Endothelial cell of umbilical vein (primary cell): ENCODE measurements at regions not wholly inside any gene's neighbourhood (a gene's known extent, or its start where the extent isn't known, plus 50 kb on each side); places are given as distances from the start of the nearest gene placed in this dataset.

ENCODE experiments used
- BruUV-seq: library from RNA; stranded (reverse); fragments of 400-500 nt; replicated peaks from 2 replicates; lab custom pipeline; 2021; lab: Mats Ljungman, UMichigan
- CTCF ChIA-PET: fragments of 300-600, 350-600 bp; sonication (Branson Sonifier 250); formaldehyde crosslinking; loops from one replicate; lab custom pipeline; 2021; ENCODE audit warnings: antibody characterized with exemption, inconsistent platforms; lab: Charles Lee
- POLR2A ChIA-PET: fragments of 300-600, 350-600 bp; sonication (Branson Sonifier 250); formaldehyde crosslinking; loops from one replicate; lab custom pipeline; 2021; ENCODE audit warnings: antibody characterized with exemption, inconsistent platforms; lab: Charles Lee
- DNase-seq: peaks from one replicate; pipeline ENCODE4 v3.0.0-alpha.2; 2011; ENCODE audit warnings: low read depth, low spot score
- FAIRE-seq: peaks from 2 replicates; lab custom pipeline; 2011; peaks lifted over from hg19 to GRCh38; lab: Jason Lieb, UNC
- H2AFZ ChIP-seq: 2 replicates; pipeline ENCODE4 v1.6.0; 2012; ENCODE audit warnings: low read depth, low read length, control low read depth, inconsistent platforms
- H3K27ac ChIP-seq: 2 replicates; pipeline ENCODE4 v1.5.1; 2011; ENCODE audit warnings: low read depth, mild to moderate bottlenecking, control low read depth, low read length, moderate library complexity; ENCODE audit not compliant: insufficient read depth
- H3K27me3 ChIP-seq, 2 experiments: 2 replicates each; pipeline versions ENCODE4 v1.6.0 to v1.6.1; 2011; ENCODE audit warnings: low read length in 2 of 2, mixed read lengths in 1 of 2; ENCODE audit not compliant: control insufficient read depth in 2 of 2, insufficient read depth in 2 of 2
- H3K36me3 ChIP-seq, 2 experiments: 2 replicates in 1 of 2; 3 replicates in 1 of 2; pipeline ENCODE4 v1.5.1; 2011; ENCODE audit warnings: low read length in 2 of 2, mild to moderate bottlenecking in 1 of 2, moderate library complexity in 1 of 2; ENCODE audit not compliant: control insufficient read depth in 2 of 2, insufficient read depth in 2 of 2; ENCODE audit errors: extremely low read depth in 1 of 2
- H3K4me1 ChIP-seq: 3 replicates; pipeline ENCODE4 v1.5.1; 2011; ENCODE audit warnings: mild to moderate bottlenecking, low read length; ENCODE audit not compliant: control insufficient read depth, insufficient read depth; ENCODE audit errors: extremely low read depth
- H3K4me2 ChIP-seq: 2 replicates; pipeline ENCODE4 v1.6.1; 2011; ENCODE audit warnings: low read length, control low read depth, mixed read lengths; ENCODE audit not compliant: insufficient read depth
- H3K4me3 ChIP-seq, 3 experiments: fragments of 200-600 bp in 1 of 3; sonication (generic), shearing (Covaris generic) in 1 of 3; replicated peaks in 1 of 3; 2 replicates each; pipeline ENCODE4 v1.5.1; 2011 to 2016; ENCODE audit warnings: control low read depth in 3 of 3, low read length in 3 of 3, mild to moderate bottlenecking in 2 of 3, inconsistent platforms in 1 of 3, low read depth in 1 of 3, moderate library complexity in 1 of 3; ENCODE audit not compliant: insufficient read depth in 1 of 3
- H3K79me2 ChIP-seq: 2 replicates; pipeline ENCODE4 v1.6.0; 2012; ENCODE audit warnings: low read length, inconsistent platforms; ENCODE audit not compliant: control insufficient read depth, insufficient read depth
- H3K9ac ChIP-seq: replicated peaks from 2 replicates; pipeline ENCODE3; 2011; ENCODE audit warnings: low read length, control low read depth; ENCODE audit not compliant: insufficient read depth; ENCODE audit errors: extremely low read depth
- H3K9me1 ChIP-seq: replicated peaks from 3 replicates; pipeline ENCODE4 v1.6.0; 2011; ENCODE audit warnings: mild to moderate bottlenecking, low read length; ENCODE audit not compliant: control insufficient read depth, insufficient read depth; ENCODE audit errors: extremely low read depth
- H3K9me3 ChIP-seq: replicated peaks from 2 replicates; pipeline ENCODE4 v1.5.1; 2012; ENCODE audit warnings: low read length, inconsistent platforms; ENCODE audit not compliant: control insufficient read depth, insufficient read depth
- H4K20me1 ChIP-seq: replicated peaks from 2 replicates; pipeline ENCODE3; 2011; ENCODE audit warnings: mild to moderate bottlenecking, low read length; ENCODE audit not compliant: control insufficient read depth, insufficient read depth; ENCODE audit errors: extremely low read depth
- EZH2 ChIP-seq: IDR thresholded peaks from 2 replicates; pipeline ENCODE4 v1.6.1; 2012; ENCODE audit warnings: borderline replicate concordance, low read depth, mild to moderate bottlenecking, moderate library complexity, low read length, inconsistent platforms; ENCODE audit not compliant: severe bottlenecking
- FOS ChIP-seq: IDR thresholded peaks from 2 replicates; pipeline ENCODE4 v1.6.1; 2011; ENCODE audit warnings: mild to moderate bottlenecking, low read length, moderate library complexity, borderline replicate concordance; ENCODE audit not compliant: insufficient read depth
- GATA2 ChIP-seq: IDR thresholded peaks from 2 replicates; pipeline ENCODE4 v1.7.0; 2011; ENCODE audit warnings: low read depth, mild to moderate bottlenecking, moderate library complexity, mixed read lengths, low read length; ENCODE audit not compliant: insufficient read length, insufficient read depth
- JUN ChIP-seq: IDR thresholded peaks from 2 replicates; pipeline ENCODE4 v1.6.1; 2011; ENCODE audit warnings: borderline replicate concordance, low read depth; ENCODE audit not compliant: insufficient read length, insufficient read depth
- MYC ChIP-seq: IDR thresholded peaks from one replicate; pipeline ENCODE4 v1.6.1; 2011; ENCODE audit warnings: mild to moderate bottlenecking, low read depth, low read length
- POLR2A ChIP-seq: IDR thresholded peaks from 2 replicates; pipeline ENCODE4 v1.6.1; 2012; ENCODE audit warnings: low read depth, mild to moderate bottlenecking, control low read depth, low read length
- POLR2AphosphoS5 ChIP-seq: IDR thresholded peaks from 2 replicates; pipeline ENCODE4 v1.6.1; 2012; ENCODE audit warnings: low read depth, mild to moderate bottlenecking, control low read depth, low read length, moderate library complexity; ENCODE audit not compliant: insufficient read depth
- dilution Hi-C: fragments of 300-500 bp; cut with MboI; formaldehyde crosslinking; loops from one replicate; pipeline ENCODE4 v1.15.0; 2019; ENCODE audit warnings: low sequenced_read_pairs; ENCODE audit not compliant: extremely low pct_ligation_motif_present
- intact Hi-C: fragments of 100-400 bp; cut with micrococcal nuclease; formaldehyde crosslinking; loops from one replicate; pipeline ENCODE4 v1.10.0; 2022
- TF ChIP-seq, protein P1 (sequence below), 2 donors: IDR thresholded peaks; 1 replicate in 1 of 2; 2 replicates in 1 of 2; pipeline ENCODE4 v1.5.1; 2011; ENCODE audit warnings: low read length in 2 of 2, mild to moderate bottlenecking in 2 of 2, moderate library complexity in 2 of 2, control low read depth in 1 of 2, inconsistent platforms in 1 of 2, low read depth in 1 of 2; ENCODE audit not compliant: insufficient read depth in 1 of 2; ENCODE audit errors: extremely low read depth in 1 of 2

DNA sequence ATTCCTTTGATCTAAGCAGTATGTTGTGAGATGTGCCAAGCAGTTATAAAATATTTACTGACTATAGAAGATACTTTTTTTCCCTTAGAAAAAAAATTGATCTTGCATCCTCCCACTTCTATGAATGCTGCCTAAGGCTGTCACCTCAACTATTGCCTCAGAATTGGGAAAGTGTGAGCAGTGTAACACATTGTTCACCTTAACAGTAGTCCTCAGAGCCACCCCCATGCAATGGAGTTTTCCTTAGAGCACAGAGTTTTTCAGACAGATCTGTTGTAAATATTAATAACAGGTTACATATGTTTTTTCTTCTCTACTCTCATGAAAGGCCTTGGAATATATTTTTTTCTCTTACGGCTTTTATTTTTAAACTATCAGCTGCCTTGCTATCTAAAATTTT lies 607.3 kb downstream of the STK39 start:
- Histone ChIP-seq H2AFZ (no peak overlapping the region), H4K20me1 (no peaks in the 10 kb centered on the region), H3K9ac (no peak overlapping the region), H3K27ac (no peak overlapping the region), H3K27me3 (no peaks in the 10 kb centered on the region), H3K4me3 (no peak overlapping the region), H3K79me2 (no peaks in the 10 kb centered on the region), H3K9me1 (no peaks in the 10 kb centered on the region), H3K4me2 (no peak overlapping the region), H3K9me3 (no peaks in the 10 kb centered on the region), H3K4me1 (no peaks in the 10 kb centered on the region), H3K36me3 (no peaks in the 10 kb centered on the region)
- dilution Hi-C loops, result no loop called here
- no TSS peak for BruUV-seq
- no peak for FAIRE-seq
- TF ChIP-seq, protein P1, sequence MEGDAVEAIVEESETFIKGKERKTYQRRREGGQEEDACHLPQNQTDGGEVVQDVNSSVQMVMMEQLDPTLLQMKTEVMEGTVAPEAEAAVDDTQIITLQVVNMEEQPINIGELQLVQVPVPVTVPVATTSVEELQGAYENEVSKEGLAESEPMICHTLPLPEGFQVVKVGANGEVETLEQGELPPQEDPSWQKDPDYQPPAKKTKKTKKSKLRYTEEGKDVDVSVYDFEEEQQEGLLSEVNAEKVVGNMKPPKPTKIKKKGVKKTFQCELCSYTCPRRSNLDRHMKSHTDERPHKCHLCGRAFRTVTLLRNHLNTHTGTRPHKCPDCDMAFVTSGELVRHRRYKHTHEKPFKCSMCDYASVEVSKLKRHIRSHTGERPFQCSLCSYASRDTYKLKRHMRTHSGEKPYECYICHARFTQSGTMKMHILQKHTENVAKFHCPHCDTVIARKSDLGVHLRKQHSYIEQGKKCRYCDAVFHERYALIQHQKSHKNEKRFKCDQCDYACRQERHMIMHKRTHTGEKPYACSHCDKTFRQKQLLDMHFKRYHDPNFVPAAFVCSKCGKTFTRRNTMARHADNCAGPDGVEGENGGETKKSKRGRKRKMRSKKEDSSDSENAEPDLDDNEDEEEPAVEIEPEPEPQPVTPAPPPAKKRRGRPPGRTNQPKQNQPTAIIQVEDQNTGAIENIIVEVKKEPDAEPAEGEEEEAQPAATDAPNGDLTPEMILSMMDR (IDR thresholded peaks at IDR 0.05; ENCODE audit: extremely low read depth in 1 of 2, insufficient read depth in 1 of 2, low read depth in 1 of 2, low read length in 2 of 2), result no peak
- TF ChIP-seq JUN, result no peak
- no peak for TF ChIP-seq POLR2A
- no peak for TF ChIP-seq EZH2
- TF ChIP-seq MYC, result no peak
- no peak for TF ChIP-seq GATA2
- TF ChIP-seq FOS, result no peak
- TF ChIP-seq POLR2AphosphoS5, result no peak
- intact Hi-C loops, result no loop called here
- no peak for DNase-seq
- ChIA-PET CTCF (no interaction called here), POLR2A (no interaction called here)
